Body of pancreas (tissue), 4 donors: ENCODE measurements at regions not wholly inside any gene's neighbourhood (a gene's known extent, or its start where the extent isn't known, plus 50 kb on each side); places are given as distances from the start of the nearest gene placed in this dataset.

Experiments used
- ATAC-seq: fragments of 150-250 bp; one replicate; pipeline ENCODE4 v1.9.1; 2016
- DNase-seq, 4 donors: peaks; one replicate each; pipeline ENCODE4 v3.0.0-alpha.2; 2019
- H3K27ac ChIP-seq, 4 donors: fragments of 200-600 bp; sonication (generic); 1 replicate in 3 of 4; 2 replicates in 1 of 4; pipeline versions ENCODE4 v1.5.1 to v1.6.1; 2016 to 2019; ENCODE audit warnings: mild to moderate bottlenecking in 1 of 4, mixed read lengths in 1 of 4, moderate library complexity in 1 of 4
- H3K27me3 ChIP-seq, 2 donors: fragments of 200-600 bp; sonication (generic); one replicate each; pipeline ENCODE4 v1.6.0; 2016; ENCODE audit warnings: mild to moderate bottlenecking in 1 of 2
- H3K36me3 ChIP-seq, 2 donors: fragments of 200-600 bp; sonication (generic); replicated peaks in 1 of 2; 2 replicates each; pipeline ENCODE4 v1.5.1; 2016; ENCODE audit warnings: low read depth in 2 of 2; ENCODE audit not compliant: insufficient read depth in 1 of 2
- H3K4me1 ChIP-seq: fragments of 200-600 bp; sonication (generic); one replicate; pipeline ENCODE4 v1.6.0; 2016
- H3K4me3 ChIP-seq, 2 donors: fragments of 200-600 bp; sonication (generic); 1 replicate in 1 of 2; 2 replicates in 1 of 2; pipeline ENCODE4 v1.5.1; 2016 to 2019
- H3K9me3 ChIP-seq, 3 donors: fragments of 200-600 bp; sonication (generic); 1 replicate in 2 of 3; 2 replicates in 1 of 3; pipeline ENCODE4 v1.5.1; 2016
- CTCF ChIP-seq, 7 experiments: fragments of 450-650 bp in 4 of 7; fragments of 200-600 bp in 3 of 7; sonication (generic) in 3 of 7; IDR thresholded peaks; one replicate each; pipeline ENCODE4 v1.5.1; 2016 to 2019; ENCODE audit warnings: antibody characterized with exemption in 7 of 7
- POLR2A ChIP-seq, 3 donors: fragments of 450-650 bp; IDR thresholded peaks; one replicate each; pipeline ENCODE4 v1.6.1; 2016; ENCODE audit warnings: antibody characterized with exemption in 3 of 3, mild to moderate bottlenecking in 2 of 3
- WGBS, 2 donors: methylation state at CpG; one replicate each; pipeline ENCODE4 v1.1.5; 2017; 5-methylcytosine and 5-hydroxymethylcytosine counted together
- intact Hi-C: fragments of 100-400 bp; cut with DNase I; formaldehyde crosslinking; loops from one replicate; pipeline ENCODE4 v1.15.1; 2023

DNA sequence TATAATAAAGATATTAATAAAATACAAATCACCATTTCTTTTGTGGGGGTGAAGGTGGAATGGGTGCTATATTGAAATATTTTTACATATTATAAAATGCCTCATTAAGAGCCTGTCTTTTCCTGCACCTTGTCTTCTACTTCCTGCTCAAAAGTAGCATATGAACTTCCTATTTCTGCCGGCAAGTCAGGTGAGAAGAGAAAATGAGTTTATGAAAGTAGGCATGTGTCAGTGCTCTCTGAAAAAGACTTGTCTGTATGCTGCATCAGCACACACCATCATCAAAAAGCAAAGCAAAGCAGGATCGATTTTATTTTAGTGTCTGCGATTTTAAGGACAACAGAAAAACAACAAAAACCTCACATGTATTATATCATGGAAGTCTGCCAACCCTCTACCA lies 114.2 kb downstream of the RAP2A start:
- Histone ChIP-seq H3K27ac (no peak overlapping the region), H3K27me3 (no peaks in the 10 kb centered on the region), H3K9me3 (no peaks in the 10 kb centered on the region), H3K36me3 (no peaks in the 10 kb centered on the region), H3K4me1 (no peaks in the 10 kb centered on the region), H3K4me3 (no peak overlapping the region)
- DNase-seq (no peak), ATAC-seq (no peak)
- 40 to 45% methylated on average over 3 of the region's 3 CpGs for WGBS, 2 donors
- intact Hi-C loops, result no loop called here
- no peak for TF ChIP-seq POLR2A (IDR thresholded peaks at IDR 0.05)
- no peak for TF ChIP-seq CTCF (IDR thresholded peaks at IDR 0.05)

GRCh38 chr13:97548711-97549110 lies 114.7 kb downstream of the RAP2A start:
- Histone ChIP-seq H3K27ac (no peak overlapping the region), H3K36me3 (no peaks in the 10 kb centered on the region), H3K4me1 (no peaks in the 10 kb centered on the region), H3K27me3 (no peaks in the 10 kb centered on the region), H3K9me3 (no peaks in the 10 kb centered on the region), H3K4me3 (no peak overlapping the region)
- 66 to 81% methylated on average over 4 of the region's 4 CpGs for WGBS, 2 donors
- TF ChIP-seq CTCF (IDR thresholded peaks at IDR 0.05) (no peak), POLR2A (IDR thresholded peaks at IDR 0.05) (no peak)
- intact Hi-C loops, result no loop called here
- no peak for ATAC-seq
- DNase-seq, result no peak

DNA sequence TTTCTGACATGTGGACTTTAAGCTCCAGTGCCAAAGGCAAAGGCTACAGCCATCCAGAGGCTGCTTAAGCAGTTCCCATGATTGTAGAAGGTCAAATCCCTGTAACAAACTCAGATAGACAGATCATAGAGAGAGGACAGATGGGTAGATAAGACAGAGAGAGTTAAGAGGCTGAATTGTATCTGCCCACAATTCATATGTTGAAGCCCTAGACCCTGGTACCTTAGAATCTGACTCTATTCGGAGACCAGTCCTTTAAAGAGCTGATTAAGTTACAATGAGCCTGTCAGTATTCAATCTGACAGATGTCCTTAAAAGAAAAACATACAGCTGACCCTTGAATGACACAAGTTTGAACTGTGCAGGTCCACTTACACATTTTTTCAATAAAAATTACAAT lies 115.2 kb downstream of the RAP2A start:
- DNase-seq (no peak), ATAC-seq (no peak)
- Histone ChIP-seq H3K27me3 (no peaks in the 10 kb centered on the region), H3K36me3 (no peaks in the 10 kb centered on the region), H3K27ac (no peak overlapping the region), H3K4me3 (no peak overlapping the region), H3K9me3 (no peaks in the 10 kb centered on the region), H3K4me1 (no peaks in the 10 kb centered on the region)
- TF ChIP-seq POLR2A (IDR thresholded peaks at IDR 0.05), result no peak
- TF ChIP-seq CTCF (IDR thresholded peaks at IDR 0.05), result no peak
- WGBS, 2 donors, result 28 to 46% methylated on average over 1 of the region's 1 CpG
- intact Hi-C loops, result no loop called here

GRCh38 chr13:97554496-97554895 lies 120.5 kb downstream of the RAP2A start:
- WGBS, 2 donors, result 80 to 82% methylated on average over 2 of the region's 2 CpGs
- DNase-seq (no peak), ATAC-seq (no peak)
- H3K27ac ChIP-seq, result no peak overlapping the region
- intact Hi-C loops, result no loop called here
- no peaks in the 10 kb centered on the region for H3K9me3 ChIP-seq
- H3K36me3 ChIP-seq, result no peaks in the 10 kb centered on the region
- H3K4me3 ChIP-seq, result no peak overlapping the region
- H3K4me1 ChIP-seq, result no peaks in the 10 kb centered on the region
- TF ChIP-seq POLR2A (IDR thresholded peaks at IDR 0.05), result no peak
- no peak for TF ChIP-seq CTCF (IDR thresholded peaks at IDR 0.05)
- no peaks in the 10 kb centered on the region for H3K27me3 ChIP-seq

DNA sequence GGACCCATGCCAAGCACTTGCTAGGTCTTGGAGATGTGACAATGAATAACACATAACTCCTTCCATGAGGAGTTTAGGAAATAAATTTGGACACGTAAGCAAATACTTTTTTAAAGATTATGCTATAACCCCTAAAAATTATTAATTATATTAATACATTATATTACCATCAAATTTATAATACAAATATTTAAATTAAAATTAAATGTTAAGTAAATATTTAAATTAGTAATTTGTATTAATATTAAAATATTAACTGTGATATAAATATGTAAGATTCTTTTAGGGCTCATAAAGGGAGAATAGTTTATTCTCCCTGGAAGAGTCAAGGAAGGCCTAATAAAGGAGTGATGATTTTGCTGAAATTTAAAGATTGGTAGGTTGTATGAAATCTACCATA lies 121.1 kb downstream of the RAP2A start:
- no peaks in the 10 kb centered on the region for H3K4me1 ChIP-seq
- no peak for TF ChIP-seq POLR2A (IDR thresholded peaks at IDR 0.05)
- no peak for TF ChIP-seq CTCF (IDR thresholded peaks at IDR 0.05)
- DNase-seq, result no peak
- no peak overlapping the region for H3K4me3 ChIP-seq
- H3K27ac ChIP-seq, result no peak overlapping the region
- intact Hi-C loops, result no loop called here
- H3K27me3 ChIP-seq, result no peaks in the 10 kb centered on the region
- H3K36me3 ChIP-seq, result no peaks in the 10 kb centered on the region
- WGBS, 2 donors, result 87 to 93% methylated on average over 1 of the region's 1 CpG
- no peaks in the 10 kb centered on the region for H3K9me3 ChIP-seq
- no peak for ATAC-seq
